HG03095 (cell line): ENCODE measurements at regions not wholly inside any gene's neighbourhood (a gene's known extent, or its start where the extent isn't known, plus 50 kb on each side); places are given as distances from the start of the nearest gene placed in this dataset.

Experiments used
- ATAC-seq: cut with Tn5 transposase; IDR thresholded peaks from one replicate; pipeline ENCODE4 v1.9.1; 2021; ENCODE audit warnings: moderate library complexity; ENCODE audit not compliant: unreplicated experiment

GRCh38 chr20:50284811-50285375 is 94.3 kb downstream of the CEBPB start:
- ATAC-seq, result no peak

GRCh38 chr20:50285376-50286173 is 94.9 kb downstream of the CEBPB start:
- ATAC-seq, result peak; percentile 56

DNA sequence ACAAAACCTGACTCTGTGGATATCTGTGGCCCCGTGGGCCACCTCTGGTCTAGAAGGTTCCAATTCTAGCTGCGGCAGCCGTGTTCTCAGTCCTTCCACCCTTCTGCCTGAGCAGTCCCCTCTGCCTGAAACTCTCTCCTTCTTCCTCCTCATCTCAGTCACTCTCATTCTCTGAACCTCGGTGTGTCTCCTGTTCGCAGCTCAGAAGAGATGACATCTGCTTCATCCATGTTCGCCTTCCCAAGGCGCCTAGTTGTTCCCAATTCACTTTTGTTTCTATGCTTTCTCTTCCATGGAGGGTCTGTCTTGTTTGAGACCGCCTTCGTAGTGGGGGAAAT is 95.5 kb downstream of the CEBPB start:
- peak; percentile 34 for ATAC-seq

DNA sequence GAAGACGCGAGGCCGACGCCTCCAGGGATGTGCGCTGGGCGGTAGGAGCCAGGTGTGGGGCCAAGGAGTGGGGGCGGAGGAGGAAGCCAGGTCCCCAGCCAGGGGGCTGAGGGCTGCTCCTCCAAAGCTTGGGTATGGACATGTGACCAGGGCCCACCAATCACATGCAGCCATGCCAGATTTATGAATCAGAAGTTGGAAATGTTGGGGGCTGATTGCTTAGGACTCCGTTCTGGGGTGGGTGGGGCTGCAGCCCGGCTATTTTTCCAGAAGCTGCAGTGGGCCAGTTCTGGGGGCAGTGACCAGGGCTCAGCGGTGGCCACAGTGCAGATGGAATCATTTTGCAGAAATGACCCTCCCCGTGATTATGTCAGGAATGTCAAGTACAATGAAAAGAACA is 96.0 kb downstream of the CEBPB start:
- ATAC-seq, result peak; percentile 49

GRCh38 chr20:50287512-50287911 is 96.9 kb downstream of the CEBPB start:
- ATAC-seq, result no peak

GRCh38 chr20:50288128-50288623 is 97.5 kb downstream of the CEBPB start:
- ATAC-seq, result no peak

- no peak for ATAC-seq
These were observed 99.0 kb downstream of the CEBPB start for GRCh38 chr20:50289581-50289980.

GRCh38 chr20:50290112-50290511 is 99.5 kb downstream of the CEBPB start:
- no peak for ATAC-seq

DNA sequence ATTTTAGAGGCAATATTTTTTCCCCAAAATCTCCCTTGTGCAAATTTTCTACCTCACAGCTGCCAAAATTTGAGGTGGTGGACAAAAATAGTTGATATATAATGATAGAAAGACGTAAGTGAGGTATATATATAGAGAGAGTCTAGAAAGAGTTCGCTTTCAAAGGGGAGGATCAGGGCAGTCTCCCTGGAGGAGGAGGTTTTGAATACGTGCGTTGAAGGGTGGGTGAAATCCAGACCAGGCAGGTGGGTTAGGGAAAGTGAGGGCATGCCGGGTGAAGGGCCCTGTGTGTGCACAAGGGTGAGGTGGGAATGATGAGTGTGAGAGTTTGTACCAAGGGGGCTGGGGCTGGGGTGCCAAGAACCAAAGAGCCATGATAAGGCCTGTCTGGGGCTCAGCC is 100.2 kb downstream of the CEBPB start:
- no peak for ATAC-seq

GRCh38 chr20:50291254-50292078 is 100.8 kb downstream of the CEBPB start:
- ATAC-seq, result no peak

GRCh38 chr20:50292079-50292590 is 101.5 kb downstream of the CEBPB start:
- no peak for ATAC-seq

DNA sequence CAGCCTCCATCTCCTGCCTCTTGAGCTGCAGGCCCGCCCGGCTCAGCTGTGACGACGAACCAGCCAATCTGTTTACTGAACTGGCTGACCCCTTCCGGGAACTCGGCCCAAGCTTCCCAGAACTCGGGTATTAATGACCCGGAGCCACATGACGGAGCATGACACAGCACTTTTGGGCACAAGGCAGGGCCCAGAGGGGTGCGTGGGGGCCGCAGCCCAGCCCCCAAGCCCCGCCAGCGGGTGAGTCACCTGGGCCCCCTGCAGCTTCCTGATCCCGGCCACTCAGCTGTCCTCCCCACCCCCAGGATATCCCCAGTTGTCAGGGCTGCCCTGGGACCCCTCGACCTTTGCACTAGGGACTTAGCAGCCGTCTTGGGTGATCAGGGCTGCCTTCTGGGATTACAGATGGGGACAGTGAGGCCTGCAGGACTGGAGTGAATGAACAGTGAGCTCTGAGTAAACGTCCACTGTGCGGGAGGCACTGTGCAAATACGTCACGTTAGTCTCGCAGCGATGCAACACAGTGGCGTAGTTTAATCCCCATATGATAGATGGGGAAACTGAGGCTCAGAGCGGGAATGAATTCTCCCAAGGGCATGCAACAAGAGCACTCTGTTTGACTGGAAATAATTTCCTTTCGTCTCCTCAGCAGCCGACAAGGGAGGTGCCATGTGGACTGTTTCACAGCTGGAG is 102.1 kb downstream of the CEBPB start:
- ATAC-seq, result no peak

- no peak for ATAC-seq
These were observed 102.9 kb downstream of the CEBPB start for GRCh38 chr20:50293284-50294139.

DNA sequence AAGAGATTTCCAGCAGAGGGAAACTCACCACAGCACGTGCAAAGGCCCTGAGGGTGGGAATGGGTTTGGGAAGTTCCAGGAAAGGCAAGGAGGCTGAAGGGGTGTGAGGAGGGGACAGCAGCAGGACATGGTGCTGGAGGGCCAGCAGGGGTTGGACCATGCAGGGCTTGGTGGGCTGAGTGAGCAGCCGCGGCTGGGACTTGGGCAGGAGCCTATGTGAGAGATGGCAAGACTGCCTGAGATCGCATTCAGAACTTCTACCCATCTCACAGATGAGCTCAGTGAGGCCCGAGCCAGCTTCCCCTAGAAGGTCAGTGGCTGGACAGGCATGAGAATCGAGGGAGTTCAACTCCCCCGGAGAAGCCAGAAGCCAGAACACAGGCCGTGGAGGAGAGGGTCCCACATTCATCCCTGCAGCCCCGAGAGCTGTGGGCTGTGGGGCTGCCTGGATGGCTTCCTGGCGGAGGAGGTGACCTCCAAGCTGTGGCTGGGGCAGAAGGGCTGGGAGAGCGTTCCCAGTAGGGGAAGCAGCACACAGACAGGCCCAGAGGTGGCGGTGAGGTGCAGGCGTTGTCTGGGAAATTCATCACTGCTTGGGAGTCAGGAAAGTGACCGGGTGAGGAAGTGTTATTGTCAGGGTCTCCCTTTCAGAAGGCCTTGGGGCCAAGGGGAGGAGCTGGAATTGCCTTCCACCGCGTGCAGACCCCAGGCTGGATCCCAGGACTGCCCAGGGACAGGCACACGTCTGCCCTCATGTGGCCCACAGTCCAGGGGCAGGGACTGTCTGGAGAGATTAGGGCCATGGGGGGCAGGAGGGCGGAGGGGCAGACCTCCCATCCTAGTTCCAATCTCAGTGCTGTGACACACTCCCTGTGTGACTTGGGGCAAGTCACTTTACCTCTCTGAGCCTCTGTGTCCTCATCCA is 103.8 kb downstream of the CEBPB start:
- no peak for ATAC-seq

GRCh38 chr20:50295345-50295744 is 104.7 kb downstream of the CEBPB start:
- no peak for ATAC-seq

DNA sequence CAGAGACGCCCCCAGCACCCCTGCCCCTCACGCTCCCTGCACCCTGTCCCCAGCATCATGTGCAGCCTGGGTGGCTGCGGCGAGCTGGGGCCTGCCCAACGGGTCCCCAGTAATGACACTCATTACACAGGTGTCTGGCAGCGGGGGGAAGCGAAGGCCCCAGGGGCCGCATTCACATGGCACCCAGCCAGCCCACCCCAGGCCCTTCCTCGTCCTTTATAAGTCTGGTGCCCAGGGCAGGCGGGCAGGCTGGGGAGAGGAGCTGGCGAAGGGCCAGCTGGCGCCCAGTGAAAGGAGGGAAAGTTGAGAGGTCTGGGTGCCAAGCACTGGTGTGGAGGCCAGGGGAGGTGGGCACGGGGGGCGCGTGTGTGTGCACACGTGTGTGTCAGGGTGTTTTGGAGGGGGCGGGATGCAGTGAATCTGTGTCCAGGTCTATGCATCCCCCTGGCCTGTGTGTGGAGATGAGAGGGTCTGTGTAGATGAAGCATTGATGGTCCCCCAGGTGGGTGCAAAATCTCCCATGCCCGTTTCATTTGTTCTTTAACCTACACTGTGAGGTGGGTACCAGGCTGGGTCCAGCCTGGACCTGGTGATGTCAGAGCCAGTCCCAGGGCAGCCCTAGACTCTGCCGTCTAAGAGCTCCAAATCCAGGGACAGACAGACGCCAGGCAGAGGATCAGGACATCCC is 105.3 kb downstream of the CEBPB start:
- no peak for ATAC-seq

DNA sequence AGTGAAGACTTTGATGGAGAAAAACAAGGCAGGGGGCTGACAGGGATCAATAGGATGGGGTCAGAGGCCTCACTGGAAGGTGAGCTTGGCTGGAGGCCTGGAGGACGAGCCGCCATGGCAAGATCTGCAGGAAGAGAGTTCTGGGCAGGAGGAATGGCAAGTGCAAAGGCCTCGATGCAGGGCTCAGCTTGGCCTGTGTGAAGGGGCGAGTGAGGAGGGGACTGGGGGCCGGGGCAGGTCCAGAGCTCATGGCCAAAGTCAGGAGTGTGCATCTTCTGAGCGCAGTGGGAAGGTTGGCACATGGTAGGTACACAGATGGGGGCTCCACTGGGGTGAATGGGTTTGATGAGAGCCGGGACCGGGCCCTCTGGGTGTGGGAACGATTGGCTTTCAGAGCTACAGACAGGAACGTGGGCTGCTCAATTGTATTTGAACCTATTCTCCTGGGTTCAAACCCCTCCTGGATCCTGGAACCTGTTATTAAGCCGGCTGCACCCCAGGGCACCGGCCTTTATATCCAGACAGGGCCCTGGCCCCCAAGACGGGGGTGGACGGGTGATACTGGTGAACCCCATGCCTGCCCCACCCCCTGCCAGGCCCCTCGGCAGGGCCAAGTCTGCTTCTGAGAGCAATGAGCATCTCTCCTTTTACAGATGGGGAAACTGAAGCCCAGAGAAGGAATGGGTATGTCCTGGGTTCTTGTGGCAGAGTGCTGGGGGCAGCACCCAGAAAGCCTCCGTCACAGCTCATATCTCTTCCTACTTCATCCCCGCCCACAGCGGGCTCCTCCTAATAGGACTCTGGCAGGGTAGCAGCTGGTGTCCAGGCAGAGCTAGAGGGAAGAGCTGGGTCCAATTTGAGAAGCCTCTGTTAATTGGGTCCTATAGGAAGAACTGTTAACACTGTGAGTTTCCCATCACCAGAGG is 106.1 kb downstream of the CEBPB start:
- no peak for ATAC-seq
